MM.1S (cell line): ENCODE measurements at regions not wholly inside any gene's neighbourhood (a gene's known extent, or its start where the extent isn't known, plus 50 kb on each side); places are given as distances from the start of the nearest gene placed in this dataset.

ENCODE experiments used
- DNase-seq: peaks from one replicate; pipeline ENCODE4 v3.0.0-alpha.2; 2015
- H2AFZ ChIP-seq: fragments of 300-600 bp; sonication (generic); 2 replicates; pipeline ENCODE4 v1.6.0; 2016; ENCODE audit warnings: antibody characterized with exemption, low read length
- H3F3A ChIP-seq: fragments of 300-600 bp; sonication (generic); 2 replicates; pipeline ENCODE4 v1.6.1; 2016; ENCODE audit warnings: mild to moderate bottlenecking, antibody characterized with exemption, low read length, moderate library complexity, mixed read lengths; ENCODE audit not compliant: insufficient read depth
- H3K27ac ChIP-seq: fragments of 300-600 bp; sonication (generic); 2 replicates; pipeline ENCODE4 v1.5.1; 2016; ENCODE audit warnings: mild to moderate bottlenecking, low read length
- H3K27me3 ChIP-seq: fragments of 300-600 bp; sonication (generic); replicated peaks from 2 replicates; pipeline ENCODE4 v1.6.0; 2016; ENCODE audit warnings: low read length; ENCODE audit not compliant: insufficient read depth
- H3K36me3 ChIP-seq: fragments of 300-600 bp; sonication (generic); replicated peaks from 2 replicates; pipeline ENCODE4 v1.6.1; 2016; ENCODE audit warnings: mild to moderate bottlenecking, low read length, mixed read lengths; ENCODE audit not compliant: insufficient read depth
- H3K4me1 ChIP-seq: fragments of 300-600 bp; sonication (generic); 2 replicates; pipeline ENCODE4 v1.6.1; 2016; ENCODE audit warnings: low read length, mixed read lengths
- H3K4me2 ChIP-seq: fragments of 300-600 bp; sonication (generic); 2 replicates; pipeline ENCODE4 v1.6.0; 2016; ENCODE audit warnings: low read depth, low read length
- H3K4me3 ChIP-seq: fragments of 300-600 bp; sonication (generic); 2 replicates; pipeline ENCODE4 v1.5.1; 2016; ENCODE audit warnings: low read length, mixed read lengths
- H3K79me2 ChIP-seq: fragments of 300-600 bp; sonication (generic); 2 replicates; pipeline ENCODE4 v1.6.1; 2016; ENCODE audit warnings: mixed run types, low read length, mixed read lengths
- H3K9ac ChIP-seq: fragments of 300-600 bp; sonication (generic); 2 replicates; pipeline ENCODE4 v1.6.1; 2016; ENCODE audit warnings: low read length, mixed read lengths
- H3K9me2 ChIP-seq: fragments of 300-600 bp; sonication (generic); replicated peaks from 2 replicates; pipeline ENCODE4 v1.6.1; 2016; ENCODE audit warnings: mild to moderate bottlenecking, low read length, mixed read lengths; ENCODE audit not compliant: insufficient read depth
- H3K9me3 ChIP-seq: fragments of 300-600 bp; sonication (generic); replicated peaks from 2 replicates; pipeline ENCODE4 v1.6.1; 2016; ENCODE audit warnings: mild to moderate bottlenecking, low read length, mixed read lengths; ENCODE audit not compliant: insufficient read depth
- H4K20me1 ChIP-seq: fragments of 300-600 bp; sonication (generic); 2 replicates; pipeline ENCODE4 v1.6.1; 2016; ENCODE audit warnings: mild to moderate bottlenecking, low read length, moderate library complexity, mixed read lengths; ENCODE audit not compliant: insufficient read depth
- EZH2 ChIP-seq: fragments of 300-600 bp; sonication (generic); optimal IDR thresholded peaks from 2 replicates; pipeline ENCODE3; 2017; ENCODE audit warnings: low read depth, mild to moderate bottlenecking, antibody characterized with exemption, low read length, mixed read lengths
- EZH2phosphoT487 ChIP-seq: fragments of 300-600 bp; sonication (generic); IDR thresholded peaks from 2 replicates; pipeline ENCODE4 v1.6.1; 2018; ENCODE audit warnings: antibody characterized with exemption, low read length
- TF ChIP-seq, protein P1 (sequence below): fragments of 300-600 bp; sonication (generic); IDR thresholded peaks from 2 replicates; pipeline ENCODE4 v1.5.1; 2016; ENCODE audit warnings: antibody characterized with exemption, low read length, mixed read lengths

- no peak overlapping the region for H3K4me2 ChIP-seq
Measured at GRCh38 chr19:46921071-46921470, 60.3 kb downstream of the ARHGAP35 start.

GRCh38 chr19:46922465-46922864, 61.7 kb downstream of the ARHGAP35 start:
- H3K36me3 ChIP-seq: no peaks in the 10 kb centered on the region
- H3K27ac ChIP-seq: no peak overlapping the region
- TF ChIP-seq, protein P1, sequence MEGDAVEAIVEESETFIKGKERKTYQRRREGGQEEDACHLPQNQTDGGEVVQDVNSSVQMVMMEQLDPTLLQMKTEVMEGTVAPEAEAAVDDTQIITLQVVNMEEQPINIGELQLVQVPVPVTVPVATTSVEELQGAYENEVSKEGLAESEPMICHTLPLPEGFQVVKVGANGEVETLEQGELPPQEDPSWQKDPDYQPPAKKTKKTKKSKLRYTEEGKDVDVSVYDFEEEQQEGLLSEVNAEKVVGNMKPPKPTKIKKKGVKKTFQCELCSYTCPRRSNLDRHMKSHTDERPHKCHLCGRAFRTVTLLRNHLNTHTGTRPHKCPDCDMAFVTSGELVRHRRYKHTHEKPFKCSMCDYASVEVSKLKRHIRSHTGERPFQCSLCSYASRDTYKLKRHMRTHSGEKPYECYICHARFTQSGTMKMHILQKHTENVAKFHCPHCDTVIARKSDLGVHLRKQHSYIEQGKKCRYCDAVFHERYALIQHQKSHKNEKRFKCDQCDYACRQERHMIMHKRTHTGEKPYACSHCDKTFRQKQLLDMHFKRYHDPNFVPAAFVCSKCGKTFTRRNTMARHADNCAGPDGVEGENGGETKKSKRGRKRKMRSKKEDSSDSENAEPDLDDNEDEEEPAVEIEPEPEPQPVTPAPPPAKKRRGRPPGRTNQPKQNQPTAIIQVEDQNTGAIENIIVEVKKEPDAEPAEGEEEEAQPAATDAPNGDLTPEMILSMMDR: no peak
- TF ChIP-seq EZH2phosphoT487: no peak
- H3K9me2 ChIP-seq: no peaks in the 10 kb centered on the region
- no peak for DNase-seq
- peaks cover 12% of the 10 kb centered on the region for H3F3A ChIP-seq
- peaks cover 36% of the 10 kb centered on the region for H3K4me1 ChIP-seq
- no peak overlapping the region for H2AFZ ChIP-seq
- no peak overlapping the region for H3K4me3 ChIP-seq
- no peaks in the 10 kb centered on the region for H3K9me3 ChIP-seq
- H4K20me1 ChIP-seq: no peaks in the 10 kb centered on the region
- no peak overlapping the region for H3K9ac ChIP-seq
- H3K4me2 ChIP-seq: no peak overlapping the region
- no peaks in the 10 kb centered on the region for H3K27me3 ChIP-seq
- peaks cover 35% of the 10 kb centered on the region for H3K79me2 ChIP-seq

More at GRCh38 chr19:46921071-46921470, 60.3 kb downstream of the ARHGAP35 start:
- H2AFZ ChIP-seq: no peak overlapping the region
- no peaks in the 10 kb centered on the region for H3K27me3 ChIP-seq
- no peak overlapping the region for H3K9ac ChIP-seq
- no peaks in the 10 kb centered on the region for H3K36me3 ChIP-seq
- no peaks in the 10 kb centered on the region for H3K9me2 ChIP-seq
- no peak overlapping the region for H3K27ac ChIP-seq
- H3K9me3 ChIP-seq: no peaks in the 10 kb centered on the region
- TF ChIP-seq, protein P1: no peak
- TF ChIP-seq EZH2phosphoT487: no peak
- no peak for TF ChIP-seq EZH2
- DNase-seq: no peak
- peaks cover 10% of the 10 kb centered on the region; the same call in 1 of the 2 replicates for H3F3A ChIP-seq
- H4K20me1 ChIP-seq: no peaks in the 10 kb centered on the region
- peaks cover 26% of the 10 kb centered on the region for H3K79me2 ChIP-seq
- peaks cover 22% of the 10 kb centered on the region for H3K4me1 ChIP-seq
- H3K4me3 ChIP-seq: no peak overlapping the region

DNA sequence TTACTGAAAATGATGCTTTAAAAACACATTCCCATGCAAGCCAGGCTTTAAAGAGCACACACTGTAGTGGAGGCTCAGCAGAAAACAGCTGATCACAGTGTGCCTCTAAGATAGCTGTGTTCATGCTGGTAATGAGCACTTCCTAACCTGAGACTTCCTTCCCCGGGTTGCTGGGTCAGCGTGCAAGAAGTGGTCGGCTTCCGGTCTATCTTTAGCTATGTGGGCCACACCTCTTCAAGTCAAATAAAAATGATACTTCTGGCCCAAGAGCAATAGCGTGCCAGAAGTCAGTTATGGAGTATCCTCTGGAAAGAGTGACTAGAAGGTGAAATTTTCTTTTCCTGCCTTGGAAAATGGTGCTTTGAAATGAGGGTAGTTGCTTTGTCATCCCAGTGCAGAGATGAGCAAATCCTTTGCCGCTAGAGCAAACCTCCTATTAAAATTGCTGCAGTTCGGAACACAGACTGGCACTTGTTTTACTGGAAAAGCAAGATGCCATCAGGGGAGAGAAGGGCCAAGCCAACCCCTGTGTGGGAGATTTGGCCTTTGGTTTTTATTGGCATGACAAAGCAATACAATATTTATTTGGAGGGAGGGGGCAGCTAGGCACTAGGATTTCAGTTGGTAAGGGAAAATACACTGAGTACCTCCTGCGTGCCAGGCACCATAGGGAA, 64.2 kb downstream of the ARHGAP35 start:
- Histone ChIP-seq H3K27ac (peak overlapping the region; percentile 11; the same call in 1 of the 2 replicates), H4K20me1 (no peaks in the 10 kb centered on the region), H3K9me3 (no peaks in the 10 kb centered on the region), H3K4me1 (peaks cover 46% of the 10 kb centered on the region), H3K4me3 (peak overlapping the region; percentile 14; the same call in 1 of the 2 replicates), H3K79me2 (peaks cover 48% of the 10 kb centered on the region), H2AFZ (no peak overlapping the region), H3K9ac (no peak overlapping the region), H3F3A (peaks cover 22% of the 10 kb centered on the region), H3K36me3 (no peaks in the 10 kb centered on the region), H3K4me2 (peak overlapping the region; percentile 52), H3K27me3 (no peaks in the 10 kb centered on the region), H3K9me2 (no peaks in the 10 kb centered on the region)
- TF ChIP-seq EZH2 (no peak), EZH2phosphoT487 (no peak)
- TF ChIP-seq, protein P1: no peak
- DNase-seq: peak; percentile 85
